HG02571 (cell line): ENCODE measurements at regions not wholly inside any gene's neighbourhood (a gene's known extent, or its start where the extent isn't known, plus 50 kb on each side); places are given as distances from the start of the nearest gene placed in this dataset.
"Not testable (repeated sequence)": the region's sequence is repeated elsewhere in the genome, so short reads cannot be mapped to it uniquely, and the experiment has no call there.

Experiments used
- ATAC-seq: cut with Tn5 transposase; IDR thresholded peaks from one replicate; pipeline ENCODE4 v1.9.1; 2021; ENCODE audit warnings: mild to moderate bottlenecking, moderate library complexity; ENCODE audit not compliant: unreplicated experiment

- no peak for ATAC-seq
These were observed 219.7 kb downstream of the MTERF1 start for GRCh38 chr7:91660734-91661356.

- no peak for ATAC-seq
These were observed 218.8 kb downstream of the MTERF1 start for GRCh38 chr7:91661727-91662126.

- ATAC-seq, result no peak
These were observed 212.3 kb downstream of the MTERF1 start for GRCh38 chr7:91668217-91668616.

- no peak for ATAC-seq
These were observed 209.3 kb downstream of the MTERF1 start for GRCh38 chr7:91671245-91671644.

- no peak for ATAC-seq
These were observed 206.0 kb downstream of the MTERF1 start for GRCh38 chr7:91674470-91674869.

- ATAC-seq, result no peak
These were observed 198.8 kb downstream of the MTERF1 start for GRCh38 chr7:91681718-91682117.

GRCh38 chr7:91683823-91684222 is 196.7 kb downstream of the MTERF1 start:
- ATAC-seq, result no peak

- no peak for ATAC-seq
These were observed 195.0 kb downstream of the MTERF1 start for GRCh38 chr7:91685544-91685943.

GRCh38 chr7:91690541-91691070 is 189.9 kb downstream of the MTERF1 start:
- no peak for ATAC-seq

- no peak for ATAC-seq
These were observed 188.6 kb downstream of the MTERF1 start for GRCh38 chr7:91691865-91692264.

GRCh38 chr7:91692800-91693199 is 187.7 kb downstream of the MTERF1 start:
- no peak for ATAC-seq

GRCh38 chr7:91694351-91694841 is 186.1 kb downstream of the MTERF1 start:
- ATAC-seq, result no peak

GRCh38 chr7:91710881-91711280 is 169.6 kb downstream of the MTERF1 start:
- ATAC-seq, result no peak

GRCh38 chr7:91713669-91714068 is 166.8 kb downstream of the MTERF1 start:
- ATAC-seq, result no peak

- no peak for ATAC-seq
These were observed 162.6 kb downstream of the MTERF1 start for GRCh38 chr7:91717681-91718470.

GRCh38 chr7:91719008-91719407 is 161.5 kb downstream of the MTERF1 start:
- ATAC-seq, result no peak

- no peak for ATAC-seq
These were observed 160.1 kb downstream of the MTERF1 start for GRCh38 chr7:91720260-91720937.

GRCh38 chr7:91722831-91723230 is 157.7 kb downstream of the MTERF1 start:
- no peak for ATAC-seq

- not testable (repeated sequence) for ATAC-seq
These were observed 151.5 kb downstream of the MTERF1 start for GRCh38 chr7:91729046-91729445.

- no peak for ATAC-seq
These were observed 148.5 kb downstream of the MTERF1 start for GRCh38 chr7:91731976-91732375.

- no peak for ATAC-seq
These were observed 131.1 kb downstream of the MTERF1 start for GRCh38 chr7:91749418-91749817.
